Esophagus muscularis mucosa (tissue), 3 donors: ENCODE measurements at regions not wholly inside any gene's neighbourhood (a gene's known extent, or its start where the extent isn't known, plus 50 kb on each side); places are given as distances from the start of the nearest gene placed in this dataset.
"Not testable (repeated sequence)": the region's sequence is repeated elsewhere in the genome, so short reads cannot be mapped to it uniquely, and the experiment has no call there.

Experiments used
- EP300 ChIP-seq: sonication (generic); formaldehyde crosslinking; IDR thresholded peaks from one replicate; pipeline ENCODE4 v1.6.1; 2017; ENCODE audit warnings: antibody characterized with exemption
- TF ChIP-seq, protein P1 (sequence below), 3 experiments: fragments of 200-600 bp in 2 of 3; fragments of 450-650 bp in 1 of 3; sonication (generic) in 2 of 3; IDR thresholded peaks; one replicate each; pipeline ENCODE4 v1.5.1; 2017 to 2019; ENCODE audit warnings: antibody characterized with exemption in 3 of 3, mild to moderate bottlenecking in 2 of 3, moderate library complexity in 1 of 3

DNA sequence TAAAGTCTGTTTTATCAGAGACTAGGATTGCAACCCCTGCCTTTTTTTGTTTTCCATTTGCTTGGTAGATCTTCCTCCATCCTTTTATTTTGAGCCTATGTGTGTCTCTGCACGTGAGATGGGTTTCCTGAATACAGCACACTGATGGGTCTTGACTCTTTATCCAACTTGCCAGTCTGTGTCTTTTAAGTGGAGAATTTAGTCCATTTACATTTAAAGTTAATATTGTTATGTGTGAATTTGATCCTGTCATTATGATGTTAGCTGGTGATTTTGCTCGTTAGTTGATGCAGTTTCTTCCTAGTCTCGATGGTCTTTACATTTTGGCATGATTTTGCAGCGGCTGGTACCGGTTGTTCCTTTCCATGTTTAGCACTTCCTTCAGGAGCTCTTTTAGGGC lies 128.3 kb downstream of the SRGAP2 start:
- TF ChIP-seq EP300: not testable (repeated sequence)
- TF ChIP-seq, protein P1, sequence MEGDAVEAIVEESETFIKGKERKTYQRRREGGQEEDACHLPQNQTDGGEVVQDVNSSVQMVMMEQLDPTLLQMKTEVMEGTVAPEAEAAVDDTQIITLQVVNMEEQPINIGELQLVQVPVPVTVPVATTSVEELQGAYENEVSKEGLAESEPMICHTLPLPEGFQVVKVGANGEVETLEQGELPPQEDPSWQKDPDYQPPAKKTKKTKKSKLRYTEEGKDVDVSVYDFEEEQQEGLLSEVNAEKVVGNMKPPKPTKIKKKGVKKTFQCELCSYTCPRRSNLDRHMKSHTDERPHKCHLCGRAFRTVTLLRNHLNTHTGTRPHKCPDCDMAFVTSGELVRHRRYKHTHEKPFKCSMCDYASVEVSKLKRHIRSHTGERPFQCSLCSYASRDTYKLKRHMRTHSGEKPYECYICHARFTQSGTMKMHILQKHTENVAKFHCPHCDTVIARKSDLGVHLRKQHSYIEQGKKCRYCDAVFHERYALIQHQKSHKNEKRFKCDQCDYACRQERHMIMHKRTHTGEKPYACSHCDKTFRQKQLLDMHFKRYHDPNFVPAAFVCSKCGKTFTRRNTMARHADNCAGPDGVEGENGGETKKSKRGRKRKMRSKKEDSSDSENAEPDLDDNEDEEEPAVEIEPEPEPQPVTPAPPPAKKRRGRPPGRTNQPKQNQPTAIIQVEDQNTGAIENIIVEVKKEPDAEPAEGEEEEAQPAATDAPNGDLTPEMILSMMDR (IDR thresholded peaks at IDR 0.05): not testable (repeated sequence)
